HG03469 (cell line): ENCODE measurements at regions not wholly inside any gene's neighbourhood (a gene's known extent, or its start where the extent isn't known, plus 50 kb on each side); places are given as distances from the start of the nearest gene placed in this dataset.

Experiments used
- ATAC-seq: cut with Tn5 transposase; IDR thresholded peaks from one replicate; pipeline ENCODE4 v1.9.1; 2021; ENCODE audit warnings: mild to moderate bottlenecking, moderate library complexity, moderate number of reproducible peaks; ENCODE audit not compliant: unreplicated experiment

GRCh38 chr3:127405791-127406190, 117.9 kb upstream of the PRR20G start:
- no peak for ATAC-seq

DNA sequence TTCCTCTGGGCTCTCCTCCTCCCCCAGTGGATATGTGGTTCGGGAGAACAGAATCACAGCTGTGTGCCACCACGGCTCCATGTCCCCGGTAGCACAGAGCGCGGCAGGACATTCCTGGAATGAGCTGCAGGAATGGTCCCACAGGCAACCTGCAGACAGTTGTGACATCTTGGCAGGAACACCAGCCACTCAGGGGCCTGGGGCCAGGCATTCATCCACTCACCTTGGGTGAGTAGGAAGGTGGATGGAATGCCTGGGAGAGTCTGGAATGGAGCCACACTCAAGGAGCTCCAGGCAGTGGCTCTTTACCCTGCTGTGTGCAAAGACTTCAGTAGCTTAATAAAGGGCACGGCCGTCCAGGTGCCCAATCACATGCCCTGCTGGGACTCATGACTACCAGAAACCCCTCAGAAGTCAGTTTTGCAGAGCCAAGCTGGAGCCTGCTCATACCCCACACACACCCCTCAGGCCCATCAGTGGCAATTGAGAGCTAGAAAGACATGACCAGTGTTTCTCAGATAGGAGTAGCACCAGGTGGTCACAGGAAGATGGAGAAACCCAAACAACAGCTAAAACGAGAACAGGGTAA, 117.3 kb upstream of the PRR20G start:
- ATAC-seq = no peak

GRCh38 chr3:127404221-127405009, 116.6 kb upstream of the PRR20G start:
- ATAC-seq = no peak

GRCh38 chr3:127403795-127404194, 115.9 kb upstream of the PRR20G start:
- ATAC-seq = no peak

GRCh38 chr3:127399154-127399553, 111.3 kb upstream of the PRR20G start:
- ATAC-seq = no peak

GRCh38 chr3:127396473-127396872, 108.6 kb upstream of the PRR20G start:
- ATAC-seq = no peak

DNA sequence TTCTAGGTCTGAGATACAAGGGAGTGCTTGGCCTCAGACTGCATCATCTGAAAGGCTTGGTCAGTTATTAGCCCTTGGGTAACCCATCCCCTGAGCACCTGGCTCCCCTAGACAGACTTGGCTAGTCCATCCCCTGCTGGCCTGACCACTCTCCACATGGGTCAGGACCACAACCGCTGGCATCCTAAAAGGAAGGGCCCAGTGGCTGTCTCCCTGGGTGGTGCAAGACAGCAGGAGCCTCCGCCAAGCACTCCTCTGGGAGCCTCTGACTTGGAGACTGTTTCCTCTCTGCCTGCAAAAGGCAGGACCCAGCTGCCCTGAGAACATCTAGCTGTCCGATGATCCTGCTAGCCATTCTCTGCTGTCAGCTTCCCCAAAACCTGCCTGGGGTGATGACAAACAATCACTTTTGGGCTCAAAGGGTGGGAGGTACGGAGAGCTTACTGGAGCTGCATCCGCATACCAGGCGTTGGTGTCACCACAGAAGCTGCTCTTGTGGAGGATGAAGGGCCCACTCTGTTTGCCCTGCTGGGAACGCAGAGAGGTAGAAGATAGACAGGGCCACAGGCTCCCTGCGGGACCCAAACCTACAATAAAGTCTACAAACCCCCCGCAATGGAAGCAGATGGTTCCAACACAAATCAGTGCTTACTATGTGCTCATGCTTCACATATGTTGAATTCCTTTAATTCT, 108.0 kb upstream of the PRR20G start:
- ATAC-seq = no peak

GRCh38 chr3:127394984-127395662, 107.3 kb upstream of the PRR20G start:
- ATAC-seq = no peak

DNA sequence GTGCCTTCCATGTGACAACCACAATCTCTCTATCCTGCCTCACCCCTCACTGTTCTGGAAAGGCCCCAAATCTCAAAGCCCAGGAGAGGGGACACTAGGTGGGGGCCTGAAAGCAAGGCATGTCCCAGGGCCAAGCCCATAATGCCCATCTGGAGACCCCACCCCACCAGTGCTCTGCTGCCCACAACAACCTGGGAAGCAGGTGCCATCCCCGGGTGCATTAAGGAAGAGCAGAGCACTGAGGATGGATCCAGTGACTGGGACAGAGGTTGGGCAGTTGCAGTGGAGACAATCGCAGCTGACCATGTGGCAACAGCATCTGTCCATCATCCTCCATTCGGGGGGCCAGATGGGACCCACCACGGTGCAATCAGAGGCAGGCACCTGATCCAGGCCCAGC, 106.2 kb upstream of the PRR20G start:
- no peak for ATAC-seq

- no peak for ATAC-seq
These were observed 105.4 kb upstream of the PRR20G start for GRCh38 chr3:127393131-127393820.

DNA sequence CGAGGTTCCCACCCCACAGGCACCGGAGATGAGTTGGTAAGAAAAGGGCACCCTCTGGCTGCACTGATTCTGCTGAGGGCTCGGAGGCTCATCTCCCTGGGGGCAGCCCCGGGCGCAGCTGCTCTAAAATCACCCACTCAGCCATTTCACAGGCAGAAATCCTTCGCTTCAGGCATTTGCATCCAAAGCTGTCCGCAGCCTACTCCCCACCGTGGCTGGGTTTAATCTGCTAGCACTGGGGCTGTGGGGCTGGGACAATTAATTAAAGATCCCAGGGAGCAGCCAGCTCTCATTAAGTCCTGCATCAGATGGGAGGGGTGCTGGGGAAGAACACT, 104.3 kb upstream of the PRR20G start:
- no peak for ATAC-seq

GRCh38 chr3:127391436-127392155, 103.8 kb upstream of the PRR20G start:
- no peak for ATAC-seq

- no peak for ATAC-seq
These were observed 102.6 kb upstream of the PRR20G start for GRCh38 chr3:127390365-127391025.

GRCh38 chr3:127389913-127390312, 102.1 kb upstream of the PRR20G start:
- no peak for ATAC-seq

DNA sequence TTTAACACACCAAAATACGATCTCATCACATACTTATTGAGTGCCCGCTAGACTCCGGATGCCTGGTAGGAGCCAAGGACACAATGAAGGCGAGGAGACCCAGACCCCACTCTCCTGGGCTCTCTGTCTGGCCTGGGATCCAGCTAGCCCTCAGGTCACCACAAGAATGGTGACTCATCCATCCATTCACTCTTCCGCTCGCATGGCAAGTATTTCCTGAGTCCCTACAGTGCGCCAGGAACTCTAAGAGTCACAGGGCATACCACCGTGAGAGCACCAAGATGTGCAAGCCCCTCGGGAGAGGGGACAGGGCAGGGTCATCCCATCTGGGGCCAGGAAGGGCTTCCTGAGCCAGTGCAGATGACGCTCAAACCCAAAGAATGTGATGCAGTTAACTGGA, 101.6 kb upstream of the PRR20G start:
- no peak for ATAC-seq

GRCh38 chr3:127388427-127388826, 100.6 kb upstream of the PRR20G start:
- ATAC-seq = no peak

GRCh38 chr3:127387556-127388153, 99.8 kb upstream of the PRR20G start:
- ATAC-seq = no peak

GRCh38 chr3:127387119-127387518, 99.3 kb upstream of the PRR20G start:
- no peak for ATAC-seq

DNA sequence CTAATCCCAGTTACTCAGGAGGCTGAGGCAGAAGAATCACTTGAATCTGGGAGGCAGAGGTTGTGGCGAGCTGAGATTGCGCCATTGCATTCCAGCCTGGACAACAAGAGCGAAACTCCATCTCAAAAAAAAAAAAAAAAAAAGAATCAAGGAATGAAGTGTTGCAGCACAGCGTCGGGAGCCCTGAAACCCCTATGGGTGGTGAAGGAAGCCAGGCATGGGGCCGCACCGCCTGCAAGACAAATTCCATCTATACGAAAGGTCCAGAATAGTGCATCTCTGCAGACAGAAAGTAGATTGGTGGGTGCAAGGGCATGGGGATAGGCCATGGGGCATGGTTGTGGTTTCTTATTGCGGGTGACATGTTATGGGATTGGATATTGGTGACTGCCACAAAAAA, 98.6 kb upstream of the PRR20G start:
- no peak for ATAC-seq

GRCh38 chr3:127385540-127385870, 97.7 kb upstream of the PRR20G start:
- ATAC-seq = no peak
